HAP-1 (cell line): ENCODE measurements at regions not wholly inside any gene's neighbourhood (a gene's known extent, or its start where the extent isn't known, plus 50 kb on each side); places are given as distances from the start of the nearest gene placed in this dataset.
"Not testable (repeated sequence)": the region's sequence is repeated elsewhere in the genome, so short reads cannot be mapped to it uniquely, and the experiment has no call there.

Experiments
- DNase-seq, 2 experiments: peaks; one replicate each; pipeline ENCODE4 v3.0.0-alpha.2; 2016 to 2020; ENCODE audit warnings: low spot score in 2 of 2
- H3K27me3 ChIP-seq: fragments of 250-450 bp; sonication (Bioruptor Pico); 2 replicates; pipeline ENCODE4 v1.5.1; 2020; ENCODE audit warnings: low read depth, mild to moderate bottlenecking, moderate library complexity
- H3K36me3 ChIP-seq: fragments of 250-450 bp; sonication (Bioruptor Pico); replicated peaks from 2 replicates; pipeline ENCODE4 v1.5.1; 2020; ENCODE audit warnings: mild to moderate bottlenecking
- H3K4me1 ChIP-seq: fragments of 250-450 bp; sonication (Bioruptor Pico); 2 replicates; pipeline ENCODE4 v1.5.1; 2020; ENCODE audit warnings: mild to moderate bottlenecking
- H3K4me3 ChIP-seq: fragments of 250-450 bp; sonication (Bioruptor Pico); 2 replicates; pipeline ENCODE4 v1.5.1; 2020; ENCODE audit warnings: mild to moderate bottlenecking, moderate library complexity
- H3K9me3 ChIP-seq: fragments of 250-450 bp; sonication (Bioruptor Pico); 2 replicates; pipeline ENCODE4 v1.5.1; 2020; ENCODE audit warnings: mild to moderate bottlenecking, moderate library complexity
- in situ Hi-C: fragments of 300-500 bp; cut with MboI; formaldehyde crosslinking; loops from 3 replicates; pipeline ENCODE4 v1.14.3; 2020; ENCODE audit warnings: low sequenced_read_pairs, inconsistent platforms, mixed read lengths

GRCh38 chr5:30498972-30499371, 694.5 kb upstream of the CDH6 start:
- Histone ChIP-seq H3K36me3 (no peaks in the 10 kb centered on the region), H3K4me1 (peaks cover 8% of the 10 kb centered on the region), H3K27me3 (no peaks in the 10 kb centered on the region), H3K9me3 (peaks cover 10% of the 10 kb centered on the region), H3K4me3 (no peak overlapping the region)
- no peak for DNase-seq
- in situ Hi-C loops = no loop called here

- H3K4me3 ChIP-seq, H3K4me1 ChIP-seq, DNase-seq, H3K36me3 ChIP-seq, in situ Hi-C loops, H3K27me3 ChIP-seq: not testable (repeated sequence)
- peaks cover 10% of the 10 kb centered on the region for H3K9me3 ChIP-seq
These were observed 695.0 kb upstream of the CDH6 start for GRCh38 chr5:30498509-30498908.

- H3K36me3 ChIP-seq, H3K4me3 ChIP-seq, H3K27me3 ChIP-seq, H3K4me1 ChIP-seq, in situ Hi-C loops: not testable (repeated sequence)
- DNase-seq = peak in 1 of 2 experiments; percentile 21
- H3K9me3 ChIP-seq = peaks cover 10% of the 10 kb centered on the region
These were observed 699.4 kb upstream of the CDH6 start for GRCh38 chr5:30494113-30494512.

GRCh38 chr5:30479104-30479503, 714.4 kb upstream of the CDH6 start:
- no peaks in the 10 kb centered on the region for H3K27me3 ChIP-seq
- H3K4me3 ChIP-seq = no peak overlapping the region
- no peaks in the 10 kb centered on the region for H3K4me1 ChIP-seq
- DNase-seq = no peak
- peaks cover 8% of the 10 kb centered on the region for H3K9me3 ChIP-seq
- in situ Hi-C loops = no loop called here
- H3K36me3 ChIP-seq = no peaks in the 10 kb centered on the region

- in situ Hi-C loops = no loop called here
- Histone ChIP-seq H3K4me1 (no peaks in the 10 kb centered on the region), H3K27me3 (no peaks in the 10 kb centered on the region), H3K36me3 (no peaks in the 10 kb centered on the region), H3K4me3 (no peak overlapping the region), H3K9me3 (peaks cover 8% of the 10 kb centered on the region)
- DNase-seq = no peak
These were observed 718.1 kb upstream of the CDH6 start for GRCh38 chr5:30475429-30475828.

- Histone ChIP-seq H3K9me3 (no peaks in the 10 kb centered on the region), H3K36me3 (no peaks in the 10 kb centered on the region), H3K4me1 (no peaks in the 10 kb centered on the region), H3K4me3 (no peak overlapping the region), H3K27me3 (no peaks in the 10 kb centered on the region)
- in situ Hi-C loops = no loop called here
- DNase-seq = no peak
These were observed 723.8 kb upstream of the CDH6 start for GRCh38 chr5:30469691-30470090.

- in situ Hi-C loops = no loop called here
- no peak for DNase-seq
- H3K36me3 ChIP-seq = no peaks in the 10 kb centered on the region
- no peak overlapping the region for H3K4me3 ChIP-seq
- no peaks in the 10 kb centered on the region for H3K9me3 ChIP-seq
- no peaks in the 10 kb centered on the region for H3K27me3 ChIP-seq
- no peaks in the 10 kb centered on the region for H3K4me1 ChIP-seq
These were observed 734.8 kb upstream of the CDH6 start for GRCh38 chr5:30458681-30459080.

GRCh38 chr5:30455484-30455883, 738.0 kb upstream of the CDH6 start:
- in situ Hi-C loops, H3K4me1 ChIP-seq, H3K36me3 ChIP-seq, H3K4me3 ChIP-seq, H3K9me3 ChIP-seq, H3K27me3 ChIP-seq, DNase-seq: not testable (repeated sequence)

- Histone ChIP-seq H3K27me3 (no peaks in the 10 kb centered on the region), H3K36me3 (no peaks in the 10 kb centered on the region), H3K4me1 (no peaks in the 10 kb centered on the region), H3K9me3 (no peaks in the 10 kb centered on the region), H3K4me3 (no peak overlapping the region)
- in situ Hi-C loops = no loop called here
- no peak for DNase-seq
These were observed 740.3 kb upstream of the CDH6 start for GRCh38 chr5:30453168-30453567.

GRCh38 chr5:30450153-30450552, 743.3 kb upstream of the CDH6 start:
- H3K4me1 ChIP-seq = peaks cover 6% of the 10 kb centered on the region
- no peak overlapping the region for H3K4me3 ChIP-seq
- H3K36me3 ChIP-seq = no peaks in the 10 kb centered on the region
- H3K9me3 ChIP-seq = no peaks in the 10 kb centered on the region
- in situ Hi-C loops = no loop called here
- H3K27me3 ChIP-seq = no peaks in the 10 kb centered on the region
- DNase-seq = no peak

GRCh38 chr5:30447431-30447830, 746.1 kb upstream of the CDH6 start:
- Histone ChIP-seq H3K9me3 (no peaks in the 10 kb centered on the region), H3K27me3 (no peaks in the 10 kb centered on the region), H3K4me3 (no peak overlapping the region), H3K36me3 (no peaks in the 10 kb centered on the region), H3K4me1 (peaks cover 9% of the 10 kb centered on the region)
- in situ Hi-C loops = no loop called here
- DNase-seq = no peak

GRCh38 chr5:30446456-30446855, 747.0 kb upstream of the CDH6 start:
- in situ Hi-C loops = no loop called here
- DNase-seq = no peak
- no peak overlapping the region for H3K4me3 ChIP-seq
- no peaks in the 10 kb centered on the region for H3K9me3 ChIP-seq
- H3K4me1 ChIP-seq = peaks cover 9% of the 10 kb centered on the region
- no peaks in the 10 kb centered on the region for H3K27me3 ChIP-seq
- no peaks in the 10 kb centered on the region for H3K36me3 ChIP-seq

GRCh38 chr5:30438785-30439184, 754.7 kb upstream of the CDH6 start:
- Histone ChIP-seq H3K4me3 (no peak overlapping the region), H3K27me3 (no peaks in the 10 kb centered on the region), H3K36me3 (no peaks in the 10 kb centered on the region), H3K9me3 (no peaks in the 10 kb centered on the region; the same call in 1 of the 2 replicates), H3K4me1 (no peaks in the 10 kb centered on the region)
- in situ Hi-C loops = no loop called here
- DNase-seq = no peak

- Histone ChIP-seq H3K9me3 (no peaks in the 10 kb centered on the region; the same call in 1 of the 2 replicates), H3K4me1 (no peaks in the 10 kb centered on the region), H3K36me3 (no peaks in the 10 kb centered on the region), H3K27me3 (no peaks in the 10 kb centered on the region), H3K4me3 (no peak overlapping the region)
- in situ Hi-C loops = no loop called here
- no peak for DNase-seq
These were observed 756.8 kb upstream of the CDH6 start for GRCh38 chr5:30436691-30437090.

GRCh38 chr5:30428866-30429407, 764.5 kb upstream of the CDH6 start:
- not testable (repeated sequence) for H3K4me3 ChIP-seq

More at GRCh38 chr5:30428866-30429407, 764.5 kb upstream of the CDH6 start:
- H3K4me1 ChIP-seq, H3K9me3 ChIP-seq, H3K36me3 ChIP-seq, DNase-seq, H3K27me3 ChIP-seq, in situ Hi-C loops: not testable (repeated sequence)
